CD8-positive, alpha-beta memory T cell (primary cell): ENCODE measurements at regions not wholly inside any gene's neighbourhood (a gene's known extent, or its start where the extent isn't known, plus 50 kb on each side); places are given as distances from the start of the nearest gene placed in this dataset.

Source experiments
- CTCF ChIA-PET: fragments of 350-600 bp; sonication (Branson Sonifier 250); formaldehyde crosslinking; loops from one replicate; lab custom pipeline; 2021; ENCODE audit warnings: antibody characterized with exemption; lab: Charles Lee
- POLR2A ChIA-PET: fragments of 350-600 bp; sonication (Branson Sonifier 250); formaldehyde crosslinking; loops from one replicate; lab custom pipeline; 2021; ENCODE audit warnings: antibody characterized with exemption; lab: Charles Lee
- DNase-seq, 5 donors: peaks; one replicate each; pipeline versions ENCODE4 v3.0.0 to v3.0.0-alpha.2; 2020 to 2022; ENCODE audit warnings: mixed read lengths in 1 of 5
- H3K27ac ChIP-seq: one replicate; pipeline ENCODE4 v1.7.0; 2013; ENCODE audit warnings: low read depth, mild to moderate bottlenecking, low read length, moderate library complexity
- H3K27me3 ChIP-seq: 2 replicates; pipeline ENCODE4 v1.7.0; 2013; ENCODE audit warnings: low read length, mild to moderate bottlenecking; ENCODE audit not compliant: insufficient read depth, poor library complexity, severe bottlenecking
- H3K36me3 ChIP-seq: 2 replicates; pipeline ENCODE4 v1.7.0; 2013; ENCODE audit warnings: mild to moderate bottlenecking, low read length, moderate library complexity; ENCODE audit not compliant: insufficient read depth
- H3K4me1 ChIP-seq: 2 replicates; pipeline ENCODE4 v1.7.0; 2013; ENCODE audit warnings: mild to moderate bottlenecking, low read length, moderate library complexity; ENCODE audit not compliant: insufficient read depth
- H3K4me3 ChIP-seq: 2 replicates; pipeline ENCODE4 v1.7.0; 2013; ENCODE audit warnings: mild to moderate bottlenecking, low read length
- H3K9me3 ChIP-seq: 2 replicates; pipeline ENCODE4 v1.7.0; 2013; ENCODE audit warnings: mild to moderate bottlenecking, low read length
- H3K27ac Mint-ChIP-seq, 8 donors: one replicate each; pipeline ENCODE4 v1.8.0; 2020 to 2021; ENCODE audit warnings: mixed read lengths in 8 of 8, mild to moderate bottlenecking in 6 of 8, inconsistent platforms in 3 of 8, moderate library complexity in 3 of 8
- H3K27me3 Mint-ChIP-seq, 2 donors: one replicate each; pipeline ENCODE4 v1.8.0; 2020 to 2021; ENCODE audit warnings: mixed read lengths in 2 of 2, mild to moderate bottlenecking in 1 of 2, moderate library complexity in 1 of 2
- H3K36me3 Mint-ChIP-seq, 3 donors: one replicate each; pipeline ENCODE4 v1.8.0; 2020 to 2021; ENCODE audit warnings: mixed read lengths in 3 of 3, inconsistent platforms in 1 of 3, mild to moderate bottlenecking in 1 of 3
- H3K4me1 Mint-ChIP-seq, 3 donors: one replicate each; pipeline ENCODE4 v1.8.0; 2020 to 2021; ENCODE audit warnings: mixed read lengths in 3 of 3, inconsistent platforms in 1 of 3, mild to moderate bottlenecking in 1 of 3
- H3K4me3 Mint-ChIP-seq, 7 donors: one replicate each; pipeline ENCODE4 v1.8.0; 2020 to 2021; ENCODE audit warnings: mixed read lengths in 7 of 7, mild to moderate bottlenecking in 6 of 7, moderate library complexity in 4 of 7, inconsistent platforms in 2 of 7
- H3K9me3 Mint-ChIP-seq, 5 donors: one replicate each; pipeline ENCODE4 v1.8.0; 2020 to 2022; ENCODE audit warnings: mixed read lengths in 5 of 5, mild to moderate bottlenecking in 3 of 5, moderate library complexity in 2 of 5, inconsistent platforms in 1 of 5

DNA sequence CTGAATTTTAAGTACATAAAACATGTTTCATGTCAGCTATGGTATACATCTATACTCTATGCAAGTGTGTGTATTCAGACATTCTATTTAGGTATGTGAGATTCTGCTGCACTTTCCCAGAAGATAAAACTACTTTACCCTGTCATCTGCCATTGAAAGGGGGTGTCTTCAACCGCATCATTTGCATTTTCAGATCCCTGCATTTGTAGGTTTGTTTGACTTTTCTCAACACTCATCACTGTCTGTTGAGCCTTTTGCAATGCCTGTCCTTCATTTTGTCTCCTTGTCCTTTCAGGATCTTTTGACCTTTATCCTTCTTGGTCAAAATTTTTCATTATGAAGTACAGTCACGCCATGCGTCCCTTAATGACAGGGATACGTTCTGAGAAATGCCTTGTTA lies 103.5 kb downstream of the TMA16 start:
- no peaks in the 10 kb centered on the region for H3K27me3 ChIP-seq
- no peak overlapping the region for H3K27ac ChIP-seq
- no peaks in the 10 kb centered on the region for H3K4me1 ChIP-seq
- H3K4me3 Mint-ChIP-seq = no peak overlapping the region
- no peaks in the 10 kb centered on the region for H3K9me3 ChIP-seq
- H3K4me3 ChIP-seq = no peak overlapping the region
- H3K9me3 Mint-ChIP-seq = peaks cover 0 to 2% (median 0%) of the 10 kb centered on the region in 5 donors
- no peaks in the 10 kb centered on the region for H3K4me1 Mint-ChIP-seq
- H3K36me3 Mint-ChIP-seq = no peaks in the 10 kb centered on the region
- DNase-seq = no peak
- POLR2A ChIA-PET = no interaction called here
- H3K36me3 ChIP-seq = no peaks in the 10 kb centered on the region
- CTCF ChIA-PET = no interaction called here
- H3K27ac Mint-ChIP-seq = no peak overlapping the region
- H3K27me3 Mint-ChIP-seq = peaks cover 4 to 11% of the 10 kb centered on the region in 2 donors

DNA sequence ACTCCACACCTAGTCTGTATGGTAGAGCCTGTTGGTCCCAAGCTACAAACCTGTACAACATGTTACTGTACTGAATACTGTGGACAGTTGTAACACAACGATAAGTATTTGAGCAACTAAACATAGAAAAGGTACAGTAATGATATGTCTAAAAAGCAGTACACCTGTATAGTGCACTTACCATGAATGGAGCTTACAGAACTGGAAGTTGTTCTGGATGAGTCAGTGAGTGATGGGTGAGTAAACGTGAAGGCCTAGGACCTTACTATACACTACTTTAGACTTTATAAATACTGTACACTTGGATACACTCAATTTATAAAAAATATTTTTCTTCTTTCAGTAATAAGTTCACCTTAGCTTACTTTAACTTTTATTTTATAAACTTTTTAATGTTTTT lies 104.0 kb downstream of the TMA16 start:
- ChIA-PET CTCF (interaction anchor here (0.9 kb wide), 1 partner anchor 30 kb away, joined by 3 read pairs; no protein-coding TSS in a partner anchor), POLR2A (no interaction called here)
- no peaks in the 10 kb centered on the region for H3K27me3 ChIP-seq
- no peak overlapping the region for H3K4me3 Mint-ChIP-seq
- H3K27ac Mint-ChIP-seq = no peak overlapping the region
- no peak overlapping the region for H3K4me3 ChIP-seq
- DNase-seq = no peak
- H3K4me1 ChIP-seq = no peaks in the 10 kb centered on the region
- H3K36me3 Mint-ChIP-seq = no peaks in the 10 kb centered on the region
- no peaks in the 10 kb centered on the region for H3K36me3 ChIP-seq
- H3K9me3 Mint-ChIP-seq = peaks cover 0 to 2% (median 0%) of the 10 kb centered on the region in 5 donors
- H3K9me3 ChIP-seq = no peaks in the 10 kb centered on the region
- no peak overlapping the region for H3K27ac ChIP-seq
- no peaks in the 10 kb centered on the region for H3K4me1 Mint-ChIP-seq
- H3K27me3 Mint-ChIP-seq = peaks cover 4 to 9% of the 10 kb centered on the region in 2 donors

DNA sequence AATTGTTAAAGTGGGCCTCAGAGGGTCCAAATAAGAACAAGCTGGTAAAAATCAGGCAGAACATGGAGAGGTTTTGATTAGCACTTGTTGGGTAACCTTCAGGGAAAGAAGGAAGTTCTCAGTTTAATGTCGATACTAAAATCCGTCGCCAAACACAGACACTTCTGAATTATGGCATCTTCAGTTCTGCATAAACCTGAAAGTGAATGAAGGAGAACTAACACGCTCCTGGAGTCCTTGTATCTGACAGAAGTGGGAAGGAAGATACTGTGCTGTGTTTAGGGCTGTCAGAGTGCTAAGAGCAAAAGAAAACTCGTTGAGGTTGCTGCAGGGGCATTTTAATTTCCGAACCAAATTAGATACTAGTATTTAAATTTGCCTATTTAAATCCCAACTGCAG lies 106.2 kb downstream of the TMA16 start:
- no peaks in the 10 kb centered on the region for H3K27me3 ChIP-seq
- H3K27me3 Mint-ChIP-seq = peaks cover 2 to 7% of the 10 kb centered on the region in 2 donors
- no peaks in the 10 kb centered on the region for H3K36me3 Mint-ChIP-seq
- H3K4me1 Mint-ChIP-seq = no peaks in the 10 kb centered on the region
- H3K9me3 ChIP-seq = no peaks in the 10 kb centered on the region
- no peaks in the 10 kb centered on the region for H3K4me1 ChIP-seq
- ChIA-PET CTCF (no interaction called here), POLR2A (no interaction called here)
- no peaks in the 10 kb centered on the region for H3K36me3 ChIP-seq
- no peak overlapping the region for H3K27ac ChIP-seq
- no peak overlapping the region for H3K4me3 ChIP-seq
- H3K4me3 Mint-ChIP-seq = no peak overlapping the region
- no peak overlapping the region for H3K27ac Mint-ChIP-seq
- peaks cover 0 to 2% (median 0%) of the 10 kb centered on the region in 5 donors for H3K9me3 Mint-ChIP-seq
- no peak for DNase-seq

DNA sequence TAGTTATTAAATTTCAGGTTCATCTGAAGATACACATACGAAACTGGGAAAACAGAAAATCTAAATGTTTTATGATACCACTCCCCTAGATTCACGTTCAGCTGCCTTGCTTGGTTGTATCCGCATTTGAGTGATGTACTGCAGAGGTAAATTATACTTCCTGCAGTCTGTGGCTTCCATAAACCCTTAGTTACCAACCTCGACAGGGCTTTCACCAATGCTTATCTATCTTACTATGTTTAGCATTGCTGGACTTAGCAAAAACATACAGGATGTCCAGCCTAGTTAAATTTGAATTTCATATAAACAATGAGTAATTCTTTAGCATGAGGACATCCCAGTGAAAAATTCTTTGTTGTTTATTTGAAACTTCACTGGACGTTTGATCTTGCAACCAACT lies 108.8 kb downstream of the TMA16 start:
- DNase-seq = no peak
- no peak overlapping the region for H3K4me3 ChIP-seq
- H3K4me3 Mint-ChIP-seq = no peak overlapping the region
- no peaks in the 10 kb centered on the region for H3K27me3 ChIP-seq
- H3K9me3 Mint-ChIP-seq = no peaks in the 10 kb centered on the region
- no peaks in the 10 kb centered on the region for H3K9me3 ChIP-seq
- CTCF ChIA-PET = no interaction called here
- peaks cover 2 to 7% of the 10 kb centered on the region in 2 donors for H3K27me3 Mint-ChIP-seq
- no peaks in the 10 kb centered on the region for H3K4me1 ChIP-seq
- no peak overlapping the region for H3K27ac ChIP-seq
- POLR2A ChIA-PET = no interaction called here
- H3K4me1 Mint-ChIP-seq = no peaks in the 10 kb centered on the region
- no peaks in the 10 kb centered on the region for H3K36me3 ChIP-seq
- no peak overlapping the region for H3K27ac Mint-ChIP-seq
- no peaks in the 10 kb centered on the region for H3K36me3 Mint-ChIP-seq

DNA sequence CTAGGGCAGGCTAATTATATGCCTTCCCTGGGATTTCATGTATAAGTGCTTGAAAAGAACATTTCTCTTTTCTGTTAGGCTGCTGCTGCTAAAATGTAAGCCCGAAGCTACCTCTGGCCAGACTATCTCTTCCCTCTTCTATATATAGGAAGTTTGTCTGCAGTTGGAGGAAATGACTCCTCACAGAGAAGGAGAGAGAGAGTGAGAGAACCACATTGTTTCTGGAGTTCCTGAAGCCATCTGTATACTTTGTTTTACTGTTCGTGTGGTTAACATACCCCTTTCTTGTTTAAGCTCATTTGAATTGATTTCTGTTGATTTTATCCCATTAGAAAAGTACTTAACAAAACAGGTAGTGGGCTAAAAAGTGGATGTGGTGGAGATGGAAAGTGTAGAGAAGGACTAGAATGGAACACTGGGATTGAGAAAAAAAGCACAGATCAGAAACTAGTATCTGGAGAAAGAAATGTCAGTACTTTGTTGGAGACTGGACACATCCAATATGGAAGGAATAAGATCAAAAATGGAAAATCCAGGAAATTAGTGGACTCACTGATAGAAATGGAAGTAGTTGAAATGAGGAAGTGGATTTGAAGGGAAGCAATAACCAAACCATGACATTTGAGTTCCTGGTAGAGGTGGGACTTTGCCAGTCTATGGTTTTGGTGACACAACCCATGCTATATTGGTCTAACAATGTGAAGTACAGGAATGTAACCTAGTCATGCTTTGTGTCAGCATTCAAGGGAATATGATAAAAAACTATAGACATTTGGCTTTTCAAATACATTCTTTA lies 112.6 kb downstream of the TMA16 start:
- Histone ChIP-seq H3K9me3 (no peaks in the 10 kb centered on the region), H3K36me3 (no peaks in the 10 kb centered on the region), H3K27ac (no peak overlapping the region), H3K4me3 (no peak overlapping the region), H3K4me1 (no peaks in the 10 kb centered on the region), H3K27me3 (no peaks in the 10 kb centered on the region)
- ChIA-PET CTCF (no interaction called here), POLR2A (no interaction called here)
- Mint-ChIP-seq H3K4me3 (no peak overlapping the region), H3K36me3 (no peaks in the 10 kb centered on the region), H3K4me1 (no peaks in the 10 kb centered on the region), H3K27ac (no peak overlapping the region), H3K27me3 (peaks cover 2 to 5% of the 10 kb centered on the region in 2 donors), H3K9me3 (no peaks in the 10 kb centered on the region)
- no peak for DNase-seq

DNA sequence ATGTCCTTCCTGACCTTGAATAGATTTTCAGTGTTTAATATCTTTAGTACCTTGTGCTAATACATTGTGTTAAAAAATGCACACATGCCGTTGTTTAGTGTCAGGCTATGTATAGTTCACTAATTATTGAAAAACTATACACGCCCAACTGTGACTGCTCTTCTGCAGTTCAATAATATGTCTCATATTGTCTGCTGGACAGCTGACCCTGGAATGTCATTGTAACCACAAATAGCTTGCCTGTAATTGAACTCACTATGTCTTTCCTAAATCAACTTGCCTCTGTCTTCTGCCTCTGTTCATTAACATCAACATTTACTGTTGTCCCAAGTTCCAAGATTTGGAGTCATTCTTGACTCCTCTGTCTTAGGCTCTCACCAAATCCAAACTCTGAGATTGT lies 114.5 kb downstream of the TMA16 start:
- no peaks in the 10 kb centered on the region for H3K36me3 ChIP-seq
- H3K36me3 Mint-ChIP-seq = no peaks in the 10 kb centered on the region
- no peaks in the 10 kb centered on the region for H3K9me3 Mint-ChIP-seq
- ChIA-PET POLR2A (no interaction called here), CTCF (no interaction called here)
- H3K4me3 Mint-ChIP-seq = no peak overlapping the region
- H3K9me3 ChIP-seq = no peaks in the 10 kb centered on the region
- no peaks in the 10 kb centered on the region for H3K4me1 Mint-ChIP-seq
- H3K27ac Mint-ChIP-seq = no peak overlapping the region
- DNase-seq = no peak
- H3K4me1 ChIP-seq = no peaks in the 10 kb centered on the region
- H3K27ac ChIP-seq = no peak overlapping the region
- H3K27me3 ChIP-seq = no peaks in the 10 kb centered on the region
- peaks cover 8 to 12% of the 10 kb centered on the region in 2 donors for H3K27me3 Mint-ChIP-seq
- no peak overlapping the region for H3K4me3 ChIP-seq

DNA sequence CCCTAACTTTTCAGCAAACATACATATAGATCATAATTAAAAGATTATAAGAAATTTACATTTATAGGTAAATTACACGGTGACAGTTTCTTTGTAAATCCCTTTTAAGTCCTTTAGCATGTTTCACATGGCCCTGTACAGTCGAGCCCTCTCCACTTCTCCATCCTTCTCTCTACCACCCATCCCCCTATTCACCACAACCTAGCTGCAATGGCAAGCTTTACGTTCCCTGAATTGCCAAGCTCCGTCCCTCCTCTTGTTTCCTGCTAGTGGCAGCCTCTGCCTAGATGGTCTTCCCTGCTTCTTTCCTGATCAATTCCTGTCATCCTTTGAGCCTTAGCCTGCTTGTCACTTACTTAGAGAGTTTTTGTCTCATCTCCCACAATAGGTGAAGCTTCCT lies 116.2 kb downstream of the TMA16 start:
- DNase-seq = no peak
- H3K27me3 Mint-ChIP-seq = peaks cover 6 to 16% of the 10 kb centered on the region in 2 donors
- Histone ChIP-seq H3K9me3 (no peaks in the 10 kb centered on the region), H3K27me3 (no peaks in the 10 kb centered on the region), H3K4me1 (no peaks in the 10 kb centered on the region), H3K36me3 (no peaks in the 10 kb centered on the region), H3K27ac (no peak overlapping the region), H3K4me3 (no peak overlapping the region)
- H3K36me3 Mint-ChIP-seq = peaks cover 0 to 1% (median 0%) of the 10 kb centered on the region in 3 donors
- no peaks in the 10 kb centered on the region for H3K9me3 Mint-ChIP-seq
- H3K27ac Mint-ChIP-seq = no peak overlapping the region
- H3K4me1 Mint-ChIP-seq = no peaks in the 10 kb centered on the region
- ChIA-PET CTCF (no interaction called here), POLR2A (no interaction called here)
- H3K4me3 Mint-ChIP-seq = no peak overlapping the region

DNA sequence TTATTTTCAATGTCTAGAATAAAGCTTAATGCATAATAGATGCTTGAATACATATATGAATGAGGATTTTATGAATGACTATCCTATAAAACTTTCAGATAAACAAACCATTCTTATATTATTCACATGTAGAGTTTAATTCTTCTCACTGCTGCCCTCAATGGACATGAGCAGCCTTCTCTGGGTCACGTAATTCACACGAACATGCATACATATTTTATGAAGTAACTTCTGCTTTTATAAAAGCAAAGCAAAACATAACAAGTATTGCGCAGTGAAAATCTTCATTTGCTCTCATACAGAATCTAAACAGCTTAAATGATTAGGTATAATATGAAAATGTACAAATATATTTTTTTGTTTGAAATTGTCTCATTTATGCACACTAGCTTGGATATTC lies 116.7 kb downstream of the TMA16 start:
- peaks cover 6 to 19% of the 10 kb centered on the region in 2 donors for H3K27me3 Mint-ChIP-seq
- no peak overlapping the region for H3K4me3 Mint-ChIP-seq
- no peaks in the 10 kb centered on the region for H3K9me3 ChIP-seq
- ChIA-PET POLR2A (no interaction called here), CTCF (no interaction called here)
- no peaks in the 10 kb centered on the region for H3K27me3 ChIP-seq
- H3K36me3 ChIP-seq = no peaks in the 10 kb centered on the region
- H3K27ac ChIP-seq = no peak overlapping the region
- H3K36me3 Mint-ChIP-seq = peaks cover 0 to 1% (median 0%) of the 10 kb centered on the region in 3 donors
- no peak for DNase-seq
- no peak overlapping the region for H3K27ac Mint-ChIP-seq
- H3K4me1 ChIP-seq = no peaks in the 10 kb centered on the region
- no peaks in the 10 kb centered on the region for H3K4me1 Mint-ChIP-seq
- H3K4me3 ChIP-seq = no peak overlapping the region
- no peaks in the 10 kb centered on the region for H3K9me3 Mint-ChIP-seq
